SIG-M5 (cell line): ENCODE measurements at regions not wholly inside any gene's neighbourhood (a gene's known extent, or its start where the extent isn't known, plus 50 kb on each side); places are given as distances from the start of the nearest gene placed in this dataset.
"Not testable (repeated sequence)": the region's sequence is repeated elsewhere in the genome, so short reads cannot be mapped to it uniquely, and the experiment has no call there.

Experiments used
- DNase-seq: peaks from one replicate; lab custom pipeline; 2025; lab: John Stamatoyannopoulos, UW

- no peak for DNase-seq
Observed at GRCh38 chr20:56689318-56689717, 60.2 kb downstream of the TFAP2C start.

- no peak for DNase-seq
Observed at GRCh38 chr20:56689852-56690485, 60.9 kb downstream of the TFAP2C start.

- DNase-seq: no peak
Observed at GRCh38 chr20:56690531-56691175, 61.5 kb downstream of the TFAP2C start.

- no peak for DNase-seq
Observed at GRCh38 chr20:56691325-56691998, 62.4 kb downstream of the TFAP2C start.

- DNase-seq: no peak
Observed at GRCh38 chr20:56693217-56693616, 64.1 kb downstream of the TFAP2C start.

- DNase-seq: no peak
Observed at GRCh38 chr20:56697476-56697875, 68.4 kb downstream of the TFAP2C start.

- no peak for DNase-seq
Observed at GRCh38 chr20:56698297-56698696, 69.2 kb downstream of the TFAP2C start.

GRCh38 chr20:56698749-56699148 lies 69.6 kb downstream of the TFAP2C start:
- no peak for DNase-seq

GRCh38 chr20:56702931-56703840 lies 74.1 kb downstream of the TFAP2C start:
- DNase-seq: no peak

GRCh38 chr20:56706867-56707360 lies 77.8 kb downstream of the TFAP2C start:
- DNase-seq: no peak

GRCh38 chr20:56708991-56709390 lies 79.9 kb downstream of the TFAP2C start:
- DNase-seq: no peak

- no peak for DNase-seq
Observed at GRCh38 chr20:56710125-56710524, 81.0 kb downstream of the TFAP2C start.

- not testable (repeated sequence) for DNase-seq
Observed at GRCh38 chr20:56710577-56710976, 81.5 kb downstream of the TFAP2C start.

- no peak for DNase-seq
Observed at GRCh38 chr20:56711018-56711417, 81.9 kb downstream of the TFAP2C start.

GRCh38 chr20:56715309-56715708 lies 86.2 kb downstream of the TFAP2C start:
- DNase-seq: no peak

GRCh38 chr20:56715902-56716519 lies 86.9 kb downstream of the TFAP2C start:
- DNase-seq: no peak

- no peak for DNase-seq
Observed at GRCh38 chr20:56716806-56717205, 87.7 kb downstream of the TFAP2C start.

- DNase-seq: no peak
Observed at GRCh38 chr20:56718816-56719215, 89.7 kb downstream of the TFAP2C start.

- DNase-seq: no peak
Observed at GRCh38 chr20:56720620-56721213, 91.6 kb downstream of the TFAP2C start.

- peak; percentile 98 for DNase-seq
Observed at GRCh38 chr20:56722042-56722441, 92.9 kb downstream of the TFAP2C start.

- no peak for DNase-seq
Observed at GRCh38 chr20:56723331-56723730, 94.2 kb downstream of the TFAP2C start.
